AG09309 (cell line): ENCODE measurements at regions not wholly inside any gene's neighbourhood (a gene's known extent, or its start where the extent isn't known, plus 50 kb on each side); places are given as distances from the start of the nearest gene placed in this dataset.
A peak's percentile ranks its signal among the peaks of the same experiment; 100 is the strongest.

Experiments
- DNase-seq: peaks from one replicate; pipeline ENCODE4 v3.0.0-alpha.2; 2010; ENCODE audit warnings: low read depth
- H3K4me3 ChIP-seq: 2 replicates; pipeline ENCODE4 v1.5.1; 2011; ENCODE audit warnings: mild to moderate bottlenecking, low read depth, low read length, moderate library complexity; ENCODE audit not compliant: control insufficient read depth
- CTCF ChIP-seq: IDR thresholded peaks from 2 replicates; pipeline ENCODE4 v1.5.1; 2011; ENCODE audit warnings: mild to moderate bottlenecking, low read depth, low read length, inconsistent platforms; ENCODE audit not compliant: insufficient read depth, control insufficient read depth; ENCODE audit errors: missing control alignments

- TF ChIP-seq CTCF = no peak
- DNase-seq = no peak
- no peak overlapping the region for H3K4me3 ChIP-seq
Observed at GRCh38 chr6:166244353-166245045, 63.7 kb downstream of the PRR18 start.

- no peak overlapping the region for H3K4me3 ChIP-seq
- no peak for TF ChIP-seq CTCF
- no peak for DNase-seq
Observed at GRCh38 chr6:166242888-166243287, 65.3 kb downstream of the PRR18 start.

- no peak for TF ChIP-seq CTCF
- no peak overlapping the region for H3K4me3 ChIP-seq
Observed at GRCh38 chr6:166241974-166242373, 66.2 kb downstream of the PRR18 start.

GRCh38 chr6:166240889-166241288 is 67.3 kb downstream of the PRR18 start:
- no peak for DNase-seq
- no peak for TF ChIP-seq CTCF
- H3K4me3 ChIP-seq = no peak overlapping the region

More at GRCh38 chr6:166241974-166242373, 66.2 kb downstream of the PRR18 start:
- DNase-seq = no peak

- DNase-seq = peak; percentile 67
- no peak overlapping the region for H3K4me3 ChIP-seq
- no peak for TF ChIP-seq CTCF
Observed at GRCh38 chr6:166237617-166238016, 70.0 kb upstream of the TBXT start.

GRCh38 chr6:166236596-166236995 is 68.9 kb upstream of the TBXT start:
- H3K4me3 ChIP-seq = no peak overlapping the region
- no peak for DNase-seq
- no peak for TF ChIP-seq CTCF
